NCI-H146 (cell line): ENCODE measurements at regions not wholly inside any gene's neighbourhood (a gene's known extent, or its start where the extent isn't known, plus 50 kb on each side); places are given as distances from the start of the nearest gene placed in this dataset.
"Not testable (repeated sequence)": the region's sequence is repeated elsewhere in the genome, so short reads cannot be mapped to it uniquely, and the experiment has no call there.

ENCODE experiments used
- DNase-seq: peaks from one replicate; lab custom pipeline; 2025; lab: John Stamatoyannopoulos, UW

DNA sequence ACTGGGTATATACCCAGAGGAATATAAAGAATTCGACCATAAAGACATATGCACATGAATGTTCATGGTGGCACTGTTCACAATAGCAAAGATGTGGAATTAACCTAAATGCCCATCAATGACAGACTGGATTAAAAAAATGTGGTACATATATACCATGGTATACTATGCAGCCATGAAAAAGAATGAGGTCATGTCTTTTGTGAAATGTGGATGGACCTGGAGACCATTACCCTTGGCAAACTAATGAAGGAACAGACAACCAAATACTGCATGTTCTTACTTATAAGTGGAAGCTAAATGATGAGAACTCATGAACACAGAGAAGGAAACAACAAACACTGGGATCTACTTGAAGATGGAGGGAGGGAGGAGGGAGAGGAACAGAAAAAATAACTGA, 186.7 kb upstream of the SSTR4 start:
- DNase-seq: no peak

GRCh38 chr20:22851679-22852346, 183.3 kb upstream of the SSTR4 start:
- DNase-seq: not testable (repeated sequence)

DNA sequence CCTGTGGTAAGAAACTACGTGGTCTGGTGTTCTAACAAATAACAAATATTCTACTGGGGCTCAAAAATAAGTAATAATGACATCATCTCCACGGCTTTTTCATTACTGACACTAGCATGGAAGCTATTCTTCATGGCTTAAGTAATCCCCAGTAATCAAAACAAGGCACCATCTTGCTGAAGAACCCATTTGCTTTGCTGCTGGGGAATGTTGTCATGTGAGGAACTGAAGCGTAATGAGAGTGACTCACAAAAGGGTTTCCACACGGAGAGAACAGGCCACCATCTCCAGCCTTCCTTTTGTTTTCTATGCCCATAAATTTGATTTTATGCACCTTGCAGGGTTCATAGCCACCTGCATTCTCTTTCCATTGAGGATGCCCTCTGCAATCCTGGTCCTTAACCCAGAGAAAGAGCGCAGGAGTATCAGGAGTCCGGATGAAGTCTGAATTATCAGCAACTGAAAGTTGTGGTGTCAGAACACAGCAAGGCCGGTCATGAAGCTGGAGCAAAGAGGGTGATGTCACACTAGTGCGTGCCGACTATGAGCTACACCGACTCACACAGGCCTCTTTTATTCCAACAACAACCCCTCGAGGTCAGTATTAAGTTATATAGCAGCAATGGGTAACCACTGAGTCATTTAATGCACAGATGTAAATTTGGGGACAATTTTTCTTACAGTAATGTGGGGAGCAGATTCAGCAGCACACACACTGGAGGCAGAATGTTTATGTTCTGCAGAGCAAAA, 173.7 kb upstream of the SSTR4 start:
- no peak for DNase-seq

GRCh38 chr20:22861990-22862389, 173.1 kb upstream of the SSTR4 start:
- DNase-seq: no peak

GRCh38 chr20:22862671-22863230, 172.4 kb upstream of the SSTR4 start:
- no peak for DNase-seq

DNA sequence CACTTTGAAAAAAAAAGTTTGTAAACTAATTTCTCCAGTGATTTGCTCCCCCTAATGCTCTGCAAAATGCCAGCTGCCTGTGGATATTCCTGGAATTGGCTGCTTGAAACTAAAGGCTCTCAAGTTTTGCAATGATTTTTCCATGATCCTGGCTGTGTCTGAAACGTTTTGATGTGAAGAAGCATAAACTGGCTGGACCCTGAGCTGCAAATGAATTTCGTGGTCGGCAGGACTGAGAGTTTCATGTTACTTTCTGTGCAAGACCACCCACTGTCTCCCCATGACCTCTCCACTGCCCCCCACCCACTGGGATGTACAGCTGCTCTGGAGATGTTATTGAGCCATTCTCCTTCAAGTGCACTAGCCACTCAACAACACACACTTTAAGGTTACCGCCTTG, 171.3 kb upstream of the SSTR4 start:
- DNase-seq: no peak

GRCh38 chr20:22866812-22867341, 168.2 kb upstream of the SSTR4 start:
- no peak for DNase-seq

- no peak for DNase-seq
These were observed 156.9 kb upstream of the SSTR4 start for GRCh38 chr20:22878166-22878565.

GRCh38 chr20:22880277-22880676, 154.8 kb upstream of the SSTR4 start:
- DNase-seq: no peak

DNA sequence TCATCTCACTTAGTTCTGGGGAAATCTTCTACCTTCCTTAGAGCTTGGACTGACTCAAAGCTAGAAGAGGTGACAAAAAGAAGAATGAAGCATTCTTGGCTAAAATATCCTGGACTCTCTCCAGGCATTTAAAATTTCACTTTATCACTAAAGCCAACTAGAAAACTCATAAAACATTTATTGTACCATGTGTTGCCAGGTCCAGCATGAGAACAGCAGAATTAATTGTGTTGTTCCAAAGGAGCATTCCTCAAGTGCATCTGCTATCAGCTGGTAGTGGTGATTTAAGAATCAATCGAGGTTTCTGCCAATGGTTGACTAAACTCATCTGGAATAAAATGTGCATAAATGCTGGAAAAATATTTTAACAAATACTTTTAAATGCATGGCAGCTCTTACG, 147.3 kb upstream of the SSTR4 start:
- no peak for DNase-seq

- DNase-seq: no peak
These were observed 144.4 kb upstream of the SSTR4 start for GRCh38 chr20:22890594-22891300.

DNA sequence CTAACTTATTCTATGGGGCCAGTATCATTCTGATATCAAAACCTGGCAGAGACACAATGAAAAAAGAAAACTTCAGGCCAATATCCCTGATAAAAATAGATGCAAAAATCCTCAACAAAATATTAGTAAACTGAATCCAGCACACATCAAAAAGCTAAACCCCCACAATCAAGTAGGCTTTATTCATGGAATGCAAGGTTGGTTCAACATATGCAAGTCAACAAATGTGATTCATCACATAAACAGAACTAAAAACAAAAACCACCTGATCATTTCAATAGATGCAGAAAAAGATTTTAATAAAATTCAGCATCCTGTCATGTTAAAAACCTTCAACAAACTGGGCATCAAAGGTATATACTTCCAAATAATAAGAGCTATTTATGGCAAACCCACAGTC, 133.9 kb upstream of the SSTR4 start:
- no peak for DNase-seq

- DNase-seq: no peak
These were observed 133.2 kb upstream of the SSTR4 start for GRCh38 chr20:22901921-22902320.

DNA sequence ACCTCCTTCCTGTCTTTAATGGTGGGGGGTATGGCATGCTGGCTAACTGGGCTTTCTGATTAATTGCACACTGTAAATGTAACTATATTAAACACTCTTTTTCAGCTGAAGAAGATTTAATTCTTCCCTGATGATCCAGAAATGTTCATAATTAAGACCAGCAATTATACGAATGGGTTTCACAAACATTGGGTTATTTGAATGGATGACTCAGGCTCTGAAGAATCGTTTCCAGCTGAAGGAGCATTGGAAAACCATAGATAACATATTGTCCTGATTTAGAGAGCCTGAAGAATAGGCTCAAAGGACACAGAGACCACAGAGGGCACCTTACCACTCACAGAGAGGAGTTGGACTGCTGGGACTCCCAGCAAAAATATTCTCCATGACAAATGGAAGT, 130.7 kb upstream of the SSTR4 start:
- DNase-seq: no peak

GRCh38 chr20:22904905-22905304, 130.2 kb upstream of the SSTR4 start:
- no peak for DNase-seq

DNA sequence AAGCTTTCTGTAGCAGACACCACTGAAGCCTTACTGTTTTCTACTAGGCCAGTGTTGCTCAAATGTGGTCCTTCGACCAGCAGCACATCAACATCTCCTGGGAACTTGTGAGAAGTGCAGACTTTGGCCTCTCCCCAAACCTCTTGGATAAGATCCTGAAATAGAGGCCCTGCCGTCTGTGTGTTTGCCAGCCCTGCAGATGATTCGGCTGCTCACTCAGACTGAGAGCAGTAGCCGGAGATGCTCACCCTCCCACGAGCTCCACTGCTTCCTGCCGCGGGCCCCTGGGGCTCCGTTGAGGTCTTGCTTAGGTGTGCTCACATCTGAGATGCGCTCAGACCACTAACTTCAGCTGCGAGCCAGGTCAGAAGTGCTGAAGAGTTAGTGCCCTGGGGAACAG, 129.5 kb upstream of the SSTR4 start:
- DNase-seq: no peak

DNA sequence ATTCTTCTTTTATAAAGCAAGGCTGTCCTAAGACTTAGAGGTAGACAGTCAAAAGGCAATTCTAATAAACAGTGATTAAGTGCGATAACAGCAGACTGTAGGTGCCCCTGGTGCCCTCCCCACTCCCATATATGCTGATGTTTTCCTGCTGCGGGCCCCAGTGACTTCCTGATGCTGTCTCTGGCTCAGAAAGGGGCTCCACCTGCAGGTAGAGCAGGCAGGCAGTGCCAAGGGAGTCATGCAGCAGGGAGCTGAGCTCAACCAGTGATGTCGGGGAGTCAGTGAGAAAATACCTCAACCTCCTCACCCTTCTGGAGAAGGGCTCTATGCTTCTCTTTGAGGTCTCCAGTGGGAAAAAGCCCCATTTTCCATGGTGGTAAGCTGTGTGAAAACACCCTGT, 126.7 kb upstream of the SSTR4 start:
- no peak for DNase-seq

DNA sequence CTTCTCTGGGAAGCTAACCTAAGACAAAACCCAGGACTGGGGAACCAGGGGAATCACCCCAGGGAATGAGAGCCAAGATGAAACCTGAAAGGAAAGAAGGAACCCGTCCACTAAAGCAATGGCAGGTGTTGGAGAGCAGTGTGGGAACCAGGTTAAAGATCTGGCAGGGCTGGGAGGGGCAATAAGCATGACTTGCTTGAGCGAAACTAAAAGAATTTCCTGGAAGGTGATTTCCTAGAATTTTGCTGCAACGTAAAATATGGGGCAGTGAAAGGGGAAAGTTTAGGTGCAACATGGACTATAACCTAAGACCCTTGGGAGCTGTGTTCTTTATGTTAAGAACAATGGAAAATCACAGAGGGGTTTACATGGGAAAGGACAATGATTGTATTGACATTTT, 126.2 kb upstream of the SSTR4 start:
- no peak for DNase-seq

DNA sequence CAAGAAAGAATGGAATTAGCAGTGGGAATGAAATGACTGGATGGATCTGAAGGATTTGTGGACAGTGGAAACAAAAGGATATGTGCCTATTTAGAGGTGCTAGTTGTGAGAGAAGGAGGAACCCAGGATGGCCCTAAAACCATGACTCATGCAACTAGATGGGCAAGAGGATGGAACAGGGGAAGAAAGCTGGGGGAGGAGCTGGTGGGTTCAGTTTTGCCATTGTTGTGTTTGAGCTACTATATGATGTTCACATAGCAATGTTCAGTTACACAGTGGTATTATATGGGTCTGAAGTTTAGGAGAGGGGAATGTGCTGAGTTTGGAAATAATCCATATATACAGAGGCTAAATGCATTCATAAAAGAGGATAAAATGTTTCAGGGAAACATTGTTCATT, 125.7 kb upstream of the SSTR4 start:
- no peak for DNase-seq

DNA sequence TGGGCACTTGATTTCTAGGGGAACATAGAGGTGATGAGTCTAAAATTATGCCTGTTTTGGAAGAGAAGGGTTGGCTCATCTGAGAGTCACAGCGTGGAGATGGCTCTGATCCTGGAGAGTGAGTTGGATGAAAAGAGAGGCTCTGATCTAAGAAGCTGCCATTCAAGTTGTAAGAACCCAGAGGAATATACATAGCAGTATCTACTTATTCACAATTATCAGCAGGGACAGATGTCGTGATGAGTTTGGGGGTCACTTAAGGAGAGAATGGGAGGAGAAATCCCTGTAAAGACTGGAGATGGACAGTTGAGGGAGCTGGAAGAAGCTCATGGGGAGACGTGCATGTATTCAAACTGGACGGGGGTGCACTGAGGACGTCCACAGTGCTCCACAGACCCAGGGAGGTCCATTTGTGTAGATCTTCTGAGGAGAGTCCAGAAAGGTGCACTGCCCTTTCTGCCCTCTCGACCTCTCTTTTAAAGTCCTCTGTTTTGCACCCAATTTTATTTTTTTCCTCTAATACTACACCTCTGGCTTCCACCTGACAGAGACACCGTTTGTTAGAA, 124.7 kb upstream of the SSTR4 start:
- DNase-seq: no peak

GRCh38 chr20:22914291-22914690, 120.8 kb upstream of the SSTR4 start:
- no peak for DNase-seq

- DNase-seq: no peak
These were observed 119.6 kb upstream of the SSTR4 start for GRCh38 chr20:22915512-22915911.
